DMS 273 (cell line): ENCODE measurements at regions not wholly inside any gene's neighbourhood (a gene's known extent, or its start where the extent isn't known, plus 50 kb on each side); places are given as distances from the start of the nearest gene placed in this dataset.

Experiments
- DNase-seq: peaks from one replicate; lab custom pipeline; 2025; ENCODE audit not compliant: unreplicated experiment; lab: John Stamatoyannopoulos, UW

DNA sequence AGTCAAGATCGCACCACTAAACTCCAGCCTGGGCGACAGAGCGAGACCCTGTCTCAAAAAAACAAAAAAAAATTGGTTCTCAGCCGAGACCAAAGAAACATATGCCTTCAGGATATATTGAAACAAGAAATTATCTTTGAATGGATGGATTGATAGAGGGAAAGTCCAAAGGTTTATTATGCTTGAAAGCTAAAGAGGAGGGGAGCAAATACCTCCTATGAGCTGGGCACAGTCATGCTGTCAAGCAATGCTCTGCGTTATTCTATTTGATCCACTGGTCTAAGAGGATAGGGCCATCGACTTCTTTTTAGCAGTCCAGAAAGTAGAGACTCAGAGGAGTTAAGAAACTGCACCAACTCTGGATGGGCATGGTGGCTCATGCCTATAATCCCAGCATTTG lies 85.9 kb upstream of the SLC34A2 start:
- no peak for DNase-seq

DNA sequence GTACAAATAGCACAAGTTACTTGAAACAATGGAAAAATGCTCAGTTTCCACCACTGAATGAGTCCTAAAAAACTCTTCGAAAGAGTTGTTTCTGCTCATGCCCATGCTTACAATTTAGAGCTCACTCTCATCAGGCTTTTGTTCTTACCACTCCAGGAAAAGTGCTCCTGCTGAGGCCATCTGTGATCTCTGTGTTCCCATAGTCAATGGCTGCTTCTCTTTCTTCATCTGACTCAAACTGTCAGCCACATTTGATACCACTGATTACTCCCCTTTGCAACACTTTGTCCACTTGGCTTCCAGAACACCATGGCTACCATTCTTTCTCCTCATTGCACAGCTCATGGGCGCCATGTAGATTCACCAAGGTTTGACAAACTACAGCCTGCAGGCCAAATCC lies 80.0 kb upstream of the SLC34A2 start:
- DNase-seq: no peak

DNA sequence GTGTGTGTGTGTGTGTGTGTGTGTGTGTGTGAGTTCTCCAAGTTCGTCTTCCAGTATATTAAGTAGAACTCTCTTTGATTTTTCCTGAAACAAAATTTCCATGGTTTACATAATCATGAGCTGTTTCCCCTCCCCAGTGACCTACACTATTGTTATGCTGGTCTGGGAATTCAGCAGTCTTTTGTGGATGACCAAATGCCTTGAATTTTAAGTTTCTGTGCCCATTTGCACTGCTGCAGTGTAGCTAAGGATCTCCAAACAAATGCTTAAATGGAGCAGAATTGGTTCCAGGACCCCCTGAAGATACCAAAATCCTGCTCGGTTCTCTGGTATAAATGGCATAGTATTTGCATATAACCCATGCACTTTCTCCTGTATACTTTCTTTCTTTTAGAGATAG lies 77.2 kb upstream of the SLC34A2 start:
- DNase-seq: no peak

- DNase-seq: no peak
Measured at GRCh38 chr4:25580633-25581467, 74.8 kb upstream of the SLC34A2 start.

DNA sequence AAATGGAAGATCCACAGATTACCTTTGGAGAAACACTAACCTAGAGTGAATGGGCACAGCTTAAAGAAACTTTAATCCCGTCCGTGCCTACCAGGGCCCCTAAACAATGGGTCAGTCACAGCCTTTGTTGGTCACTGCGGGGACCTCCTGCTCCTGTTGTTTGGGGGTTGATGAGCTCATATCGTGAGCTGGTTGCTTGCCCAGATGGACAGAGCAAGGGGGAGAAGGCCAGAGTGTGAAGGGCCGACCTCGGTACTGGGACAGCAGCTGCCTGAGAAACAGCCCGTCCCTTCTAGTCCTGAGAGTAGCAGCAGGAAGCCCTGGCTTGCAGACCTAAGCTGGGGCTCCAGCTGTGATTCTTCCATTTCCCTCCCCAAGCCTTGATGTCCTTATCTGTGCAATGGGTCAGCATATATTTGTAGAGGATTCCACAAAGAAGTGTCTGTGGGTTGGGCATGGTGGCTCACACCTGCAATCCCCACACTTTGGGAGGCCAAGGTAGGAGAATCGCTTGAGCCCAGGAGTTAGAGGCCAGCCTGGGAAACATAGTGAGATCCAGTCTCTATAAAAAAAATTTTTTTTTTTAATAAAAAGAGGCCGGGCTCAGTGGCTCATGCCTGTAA lies 69.6 kb upstream of the SLC34A2 start:
- no peak for DNase-seq

GRCh38 chr4:25588206-25588605 lies 67.4 kb upstream of the SLC34A2 start:
- no peak for DNase-seq

DNA sequence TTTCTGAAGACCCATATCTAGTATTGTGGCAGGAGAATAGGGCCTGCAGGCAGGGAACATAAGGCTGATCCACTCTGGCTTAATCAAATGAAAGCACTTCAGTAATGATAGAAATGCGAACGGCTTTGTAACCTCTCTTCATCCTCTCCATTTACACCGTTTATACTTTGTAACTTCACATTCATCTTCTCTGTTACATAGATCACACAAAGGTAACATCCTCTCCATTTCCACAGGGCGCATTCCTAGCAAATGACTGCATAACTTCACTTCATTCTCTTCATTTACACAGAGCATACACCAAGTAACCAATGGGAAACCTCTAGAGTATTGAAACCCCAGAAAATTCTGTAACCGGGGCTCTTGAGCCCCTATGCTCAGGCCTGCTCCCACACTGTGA lies 65.5 kb upstream of the SLC34A2 start:
- no peak for DNase-seq

DNA sequence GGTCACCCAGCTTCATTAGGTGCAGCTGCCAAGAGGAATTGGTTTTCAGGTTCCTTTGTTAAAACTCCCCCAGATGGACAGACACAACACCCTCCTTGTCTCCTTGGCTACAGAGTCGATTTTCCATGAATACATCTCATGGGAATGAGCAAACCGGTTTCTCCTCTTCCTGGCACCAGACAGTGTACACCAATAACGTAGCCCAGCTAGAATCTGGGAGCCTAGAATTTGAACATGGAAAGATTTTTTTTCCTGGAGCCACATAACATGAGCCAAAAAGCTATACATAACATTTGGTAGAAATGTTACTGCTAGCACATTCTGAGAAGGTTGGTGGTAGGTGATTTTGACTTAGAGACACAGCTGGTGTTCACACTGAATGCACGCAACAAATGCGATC lies 62.9 kb upstream of the SLC34A2 start:
- DNase-seq: no peak
